ENCODE measurements at regions not wholly inside any gene's neighbourhood (a gene's known extent, or its start where the extent isn't known, plus 50 kb on each side); places are given as distances from the start of the nearest gene placed in this dataset.

DNA sequence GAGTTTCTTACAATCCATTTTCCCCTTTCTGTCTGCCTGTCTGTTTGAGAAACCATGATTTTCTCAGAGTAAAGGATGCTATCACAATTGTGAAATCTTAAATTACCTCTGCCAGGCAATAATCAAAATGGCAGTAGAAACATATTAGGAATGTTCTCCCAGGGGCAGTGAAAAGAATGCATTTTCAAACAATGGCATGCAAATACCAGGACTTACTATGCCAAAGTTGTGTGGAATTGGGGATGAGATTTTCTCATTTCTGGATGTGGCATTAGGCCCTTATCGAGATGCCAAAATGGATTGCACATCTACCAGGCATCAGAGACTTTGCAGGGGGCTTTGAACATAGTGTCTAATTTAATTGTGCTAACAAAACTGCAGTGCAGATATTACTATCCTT, 821.4 kb downstream of the RNF144A start:
- DNase-seq (ENCODE audit: low read depth) = no peak
- TF ChIP-seq, protein P1, sequence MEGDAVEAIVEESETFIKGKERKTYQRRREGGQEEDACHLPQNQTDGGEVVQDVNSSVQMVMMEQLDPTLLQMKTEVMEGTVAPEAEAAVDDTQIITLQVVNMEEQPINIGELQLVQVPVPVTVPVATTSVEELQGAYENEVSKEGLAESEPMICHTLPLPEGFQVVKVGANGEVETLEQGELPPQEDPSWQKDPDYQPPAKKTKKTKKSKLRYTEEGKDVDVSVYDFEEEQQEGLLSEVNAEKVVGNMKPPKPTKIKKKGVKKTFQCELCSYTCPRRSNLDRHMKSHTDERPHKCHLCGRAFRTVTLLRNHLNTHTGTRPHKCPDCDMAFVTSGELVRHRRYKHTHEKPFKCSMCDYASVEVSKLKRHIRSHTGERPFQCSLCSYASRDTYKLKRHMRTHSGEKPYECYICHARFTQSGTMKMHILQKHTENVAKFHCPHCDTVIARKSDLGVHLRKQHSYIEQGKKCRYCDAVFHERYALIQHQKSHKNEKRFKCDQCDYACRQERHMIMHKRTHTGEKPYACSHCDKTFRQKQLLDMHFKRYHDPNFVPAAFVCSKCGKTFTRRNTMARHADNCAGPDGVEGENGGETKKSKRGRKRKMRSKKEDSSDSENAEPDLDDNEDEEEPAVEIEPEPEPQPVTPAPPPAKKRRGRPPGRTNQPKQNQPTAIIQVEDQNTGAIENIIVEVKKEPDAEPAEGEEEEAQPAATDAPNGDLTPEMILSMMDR (conservative IDR thresholded peaks at IDR 0.05; ENCODE audit: low read depth, low read length) = no peak
- no peak overlapping the region for H3K4me3 ChIP-seq (ENCODE audit: low read depth, low read length)

DNA sequence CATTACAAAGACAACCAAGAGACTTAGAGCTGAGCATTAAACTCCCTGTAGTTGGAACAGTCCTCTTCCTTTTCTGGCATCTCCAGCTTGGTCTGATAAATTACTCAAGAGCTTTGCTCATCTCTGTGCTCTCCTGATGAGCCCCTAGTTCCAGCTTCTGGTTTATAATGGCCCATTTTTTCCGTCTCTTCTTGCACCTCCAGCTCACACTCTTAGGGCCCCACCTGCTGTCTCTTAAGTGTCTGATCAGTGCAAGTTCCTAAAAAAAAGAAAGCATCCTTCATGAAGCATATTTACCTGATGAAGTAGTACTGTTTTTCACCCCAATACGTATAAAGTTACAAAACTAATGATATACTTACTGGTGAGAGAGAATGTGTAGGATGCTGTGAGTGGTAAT, 822.9 kb downstream of the RNF144A start:
- TF ChIP-seq, protein P1 (conservative IDR thresholded peaks at IDR 0.05; ENCODE audit: low read depth, low read length) = no peak
- H3K4me3 ChIP-seq (ENCODE audit: low read depth, low read length) = no peak overlapping the region

DNA sequence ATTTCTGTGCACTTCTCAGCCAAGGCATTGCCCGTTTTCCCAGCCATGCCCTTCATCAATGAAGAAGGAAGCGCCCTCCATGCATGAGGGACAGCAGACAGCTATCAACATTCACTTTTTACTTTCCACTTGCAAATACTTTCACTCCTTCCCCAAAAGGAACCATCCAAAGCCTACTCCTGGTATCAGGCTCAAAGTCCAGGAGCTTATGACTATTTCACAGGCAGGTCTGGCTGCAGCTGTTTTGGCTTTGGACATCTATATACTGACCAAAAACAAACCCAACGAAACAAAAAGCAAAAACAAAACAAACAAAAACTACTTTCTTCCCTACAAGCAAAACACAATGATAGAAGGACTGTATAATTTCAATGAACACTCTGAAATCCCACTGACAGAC, 825.1 kb downstream of the RNF144A start:
- TF ChIP-seq, protein P1 (conservative IDR thresholded peaks at IDR 0.05; ENCODE audit: low read depth, low read length) = no peak
- DNase-seq (ENCODE audit: low read depth) = no peak

More for the DNA sequence above, 822.9 kb downstream of the RNF144A start:
- no peak for DNase-seq (ENCODE audit: low read depth)

DNA sequence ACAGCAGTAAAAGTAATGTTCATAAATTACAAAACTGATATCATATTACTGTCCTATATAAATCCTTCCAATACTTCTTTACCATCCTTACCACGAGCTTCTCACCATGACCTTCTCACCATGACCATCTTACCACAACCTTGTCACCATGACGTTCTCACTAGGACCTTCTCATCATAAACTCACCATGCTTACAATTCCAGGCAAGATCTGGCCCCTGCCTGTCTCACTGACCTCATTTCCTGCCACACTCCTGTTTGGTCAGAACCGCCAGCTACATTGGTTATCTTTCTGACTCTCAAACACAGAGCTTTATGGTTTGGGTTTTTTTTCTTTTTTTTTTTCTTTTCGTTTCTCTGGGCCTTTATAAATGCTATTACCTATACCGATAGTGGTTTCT, 827.6 kb downstream of the RNF144A start:
- DNase-seq (ENCODE audit: low read depth) = no peak
- H3K4me3 ChIP-seq (ENCODE audit: low read depth, low read length) = no peak overlapping the region
- TF ChIP-seq, protein P1 (conservative IDR thresholded peaks at IDR 0.05; ENCODE audit: low read depth, low read length) = no peak

More for the DNA sequence above, 825.1 kb downstream of the RNF144A start:
- no peak overlapping the region for H3K4me3 ChIP-seq (ENCODE audit: low read depth, low read length)

DNA sequence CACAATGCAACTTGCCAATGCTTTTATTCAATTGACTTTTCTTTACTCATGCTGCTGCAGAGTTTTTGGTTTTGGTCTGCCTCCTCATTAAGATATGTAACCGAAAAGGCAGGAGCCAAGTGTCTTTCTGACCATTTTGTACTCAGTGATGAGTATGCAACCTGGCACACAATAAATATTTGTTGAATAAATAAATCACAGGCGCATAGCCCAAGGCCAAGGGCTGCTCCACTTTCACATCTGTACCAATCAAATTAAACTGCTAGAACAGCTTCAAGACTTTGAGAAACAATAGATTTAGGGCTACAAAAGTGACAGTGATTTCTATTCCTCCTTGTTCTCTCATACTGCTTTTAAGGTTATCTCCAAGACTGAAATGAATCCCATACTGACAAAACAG, 828.2 kb downstream of the RNF144A start:
- no peak for DNase-seq (ENCODE audit: low read depth)
- TF ChIP-seq, protein P1 (conservative IDR thresholded peaks at IDR 0.05; ENCODE audit: low read depth, low read length) = no peak
- H3K4me3 ChIP-seq (ENCODE audit: low read depth, low read length) = no peak overlapping the region

DNA sequence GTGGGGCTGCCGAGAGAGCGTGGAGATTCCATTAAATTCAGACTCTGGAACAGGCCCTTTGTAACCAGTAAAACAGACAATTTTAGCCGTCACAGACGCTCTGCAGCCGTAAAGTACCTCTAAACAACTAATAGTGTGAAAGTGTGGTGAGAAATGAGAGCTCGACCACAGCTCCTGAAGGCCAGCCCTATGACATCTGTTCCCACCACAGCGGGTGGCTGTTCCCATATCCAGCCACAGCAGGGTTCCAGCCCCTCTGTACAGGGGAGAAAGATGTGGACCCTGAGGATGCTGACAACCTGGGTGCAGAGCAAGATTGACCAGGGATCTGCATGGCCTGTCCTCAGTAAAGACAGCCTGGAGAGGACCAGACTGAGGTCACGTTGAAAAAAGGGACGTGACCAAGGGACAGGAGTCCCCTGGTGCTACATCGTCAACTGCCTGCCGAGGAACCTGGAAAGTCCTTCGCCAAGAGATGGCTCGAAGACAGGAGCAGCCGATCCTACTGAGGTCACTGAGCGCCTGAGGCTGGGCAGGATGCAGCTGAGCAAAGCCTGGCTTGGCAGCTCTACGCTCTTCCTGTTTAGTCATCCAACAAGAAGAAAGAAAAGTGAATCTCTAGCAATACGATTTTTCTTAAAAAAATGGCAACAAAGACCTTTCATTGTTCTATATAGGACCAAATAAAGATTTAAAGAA, 831.7 kb downstream of the RNF144A start:
- no peak overlapping the region for H3K4me3 ChIP-seq (ENCODE audit: low read depth, low read length)
- TF ChIP-seq, protein P1 (conservative IDR thresholded peaks at IDR 0.05; ENCODE audit: low read depth, low read length) = no peak
- DNase-seq (ENCODE audit: low read depth) = no peak

All from epithelial cell of proximal tubule (primary cell).